ENCODE measurements at regions not wholly inside any gene's neighbourhood (a gene's known extent, or its start where the extent isn't known, plus 50 kb on each side); places are given as distances from the start of the nearest gene placed in this dataset.

DNA sequence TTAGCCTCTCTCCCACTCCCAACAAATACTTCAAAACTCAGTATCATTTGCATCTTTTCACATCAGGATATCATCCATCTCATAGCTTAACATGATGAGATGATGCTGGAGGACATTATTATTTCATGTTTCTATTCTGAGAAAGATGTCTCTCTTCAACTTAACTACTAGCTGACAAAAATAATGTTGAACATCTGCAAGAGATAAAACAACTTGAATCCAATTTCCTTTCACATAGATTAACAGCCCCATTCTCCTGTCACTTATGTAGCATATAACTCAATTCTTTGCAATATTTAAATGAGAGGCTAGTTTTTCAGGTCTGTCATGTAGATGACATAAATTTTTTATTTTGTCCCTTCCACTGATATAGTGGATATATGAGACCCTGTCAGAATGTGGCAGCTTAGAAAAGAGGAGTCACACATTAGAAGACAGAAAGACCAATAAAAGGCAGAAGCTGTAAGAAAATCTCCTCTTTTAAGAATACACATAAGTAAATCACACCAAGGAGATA, 239.2 kb upstream of the KIF2A start (continued):
- TF ChIP-seq, protein P1, sequence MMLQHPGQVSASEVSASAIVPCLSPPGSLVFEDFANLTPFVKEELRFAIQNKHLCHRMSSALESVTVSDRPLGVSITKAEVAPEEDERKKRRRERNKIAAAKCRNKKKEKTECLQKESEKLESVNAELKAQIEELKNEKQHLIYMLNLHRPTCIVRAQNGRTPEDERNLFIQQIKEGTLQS (IDR thresholded peaks at IDR 0.05), result no peak
- no peak for TF ChIP-seq HNF4G (IDR thresholded peaks at IDR 0.05)
- no peak for TF ChIP-seq JUND (IDR thresholded peaks at IDR 0.05)
- TF ChIP-seq, protein P2, sequence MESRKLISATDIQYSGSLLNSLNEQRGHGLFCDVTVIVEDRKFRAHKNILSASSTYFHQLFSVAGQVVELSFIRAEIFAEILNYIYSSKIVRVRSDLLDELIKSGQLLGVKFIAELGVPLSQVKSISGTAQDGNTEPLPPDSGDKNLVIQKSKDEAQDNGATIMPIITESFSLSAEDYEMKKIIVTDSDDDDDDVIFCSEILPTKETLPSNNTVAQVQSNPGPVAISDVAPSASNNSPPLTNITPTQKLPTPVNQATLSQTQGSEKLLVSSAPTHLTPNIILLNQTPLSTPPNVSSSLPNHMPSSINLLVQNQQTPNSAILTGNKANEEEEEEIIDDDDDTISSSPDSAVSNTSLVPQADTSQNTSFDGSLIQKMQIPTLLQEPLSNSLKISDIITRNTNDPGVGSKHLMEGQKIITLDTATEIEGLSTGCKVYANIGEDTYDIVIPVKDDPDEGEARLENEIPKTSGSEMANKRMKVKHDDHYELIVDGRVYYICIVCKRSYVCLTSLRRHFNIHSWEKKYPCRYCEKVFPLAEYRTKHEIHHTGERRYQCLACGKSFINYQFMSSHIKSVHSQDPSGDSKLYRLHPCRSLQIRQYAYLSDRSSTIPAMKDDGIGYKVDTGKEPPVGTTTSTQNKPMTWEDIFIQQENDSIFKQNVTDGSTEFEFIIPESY (IDR thresholded peaks at IDR 0.05), result no peak
- TF ChIP-seq SP1 (IDR thresholded peaks at IDR 0.05), result no peak
- no peak for TF ChIP-seq TAF1 (conservative IDR thresholded peaks at IDR 0.05)
- no peak for TF ChIP-seq YY1 (IDR thresholded peaks at IDR 0.05)
- no peak for TF ChIP-seq HNF4A (conservative IDR thresholded peaks at IDR 0.05)
- TF ChIP-seq, protein P3, sequence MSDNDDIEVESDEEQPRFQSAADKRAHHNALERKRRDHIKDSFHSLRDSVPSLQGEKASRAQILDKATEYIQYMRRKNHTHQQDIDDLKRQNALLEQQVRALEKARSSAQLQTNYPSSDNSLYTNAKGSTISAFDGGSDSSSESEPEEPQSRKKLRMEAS (IDR thresholded peaks at IDR 0.05), result no peak

DNA sequence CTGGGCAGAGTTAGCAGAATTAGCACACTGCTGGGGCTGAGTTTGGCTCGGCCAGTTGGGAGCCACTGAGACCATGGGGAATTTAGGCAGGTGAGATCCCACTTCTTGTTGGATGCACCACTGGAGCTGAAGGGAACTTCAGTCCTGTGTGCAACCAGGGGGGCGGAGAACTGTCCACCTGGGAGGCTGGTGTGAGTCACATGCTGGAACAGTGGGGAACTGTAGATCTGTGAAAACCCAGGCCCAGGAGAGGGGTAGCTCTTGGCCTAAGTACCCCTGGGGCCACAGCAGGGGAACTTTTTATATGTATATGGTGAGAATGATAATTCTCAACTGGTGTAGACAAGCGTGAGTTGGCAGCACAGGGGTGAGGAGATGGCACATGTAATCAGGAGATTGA, 237.5 kb upstream of the KIF2A start:
- Histone ChIP-seq H3K9ac (ENCODE audit: low read depth in 1 of 2, low read length in 2 of 2) (no peak overlapping the region), H3K27me3 (ENCODE audit: control insufficient read depth in 4 of 4, insufficient read depth in 4 of 4, low read length in 3 of 4) (peaks cover 0 to 3% (median 0%) of the 10 kb centered on the region in 4 donors), H3K36me3 (ENCODE audit: control insufficient read depth in 4 of 4, insufficient read depth in 3 of 4, low read depth in 1 of 4, low read length in 3 of 4) (no peaks in the 10 kb centered on the region), H3K4me1 (ENCODE audit: control insufficient read depth in 4 of 4, insufficient read depth in 4 of 4, low read length in 3 of 4) (no peaks in the 10 kb centered on the region), H3K9me3 (ENCODE audit: control insufficient read depth in 4 of 4, low read length in 3 of 4) (no peaks in the 10 kb centered on the region), H3K4me3 (ENCODE audit: low read depth in 1 of 3, low read length in 3 of 3) (no peak overlapping the region), H3K27ac (ENCODE audit: low read depth in 1 of 2, low read length in 2 of 2) (no peak overlapping the region)
- DNase-seq (ENCODE audit: low spot score), result no peak
- TF ChIP-seq, protein P4, sequence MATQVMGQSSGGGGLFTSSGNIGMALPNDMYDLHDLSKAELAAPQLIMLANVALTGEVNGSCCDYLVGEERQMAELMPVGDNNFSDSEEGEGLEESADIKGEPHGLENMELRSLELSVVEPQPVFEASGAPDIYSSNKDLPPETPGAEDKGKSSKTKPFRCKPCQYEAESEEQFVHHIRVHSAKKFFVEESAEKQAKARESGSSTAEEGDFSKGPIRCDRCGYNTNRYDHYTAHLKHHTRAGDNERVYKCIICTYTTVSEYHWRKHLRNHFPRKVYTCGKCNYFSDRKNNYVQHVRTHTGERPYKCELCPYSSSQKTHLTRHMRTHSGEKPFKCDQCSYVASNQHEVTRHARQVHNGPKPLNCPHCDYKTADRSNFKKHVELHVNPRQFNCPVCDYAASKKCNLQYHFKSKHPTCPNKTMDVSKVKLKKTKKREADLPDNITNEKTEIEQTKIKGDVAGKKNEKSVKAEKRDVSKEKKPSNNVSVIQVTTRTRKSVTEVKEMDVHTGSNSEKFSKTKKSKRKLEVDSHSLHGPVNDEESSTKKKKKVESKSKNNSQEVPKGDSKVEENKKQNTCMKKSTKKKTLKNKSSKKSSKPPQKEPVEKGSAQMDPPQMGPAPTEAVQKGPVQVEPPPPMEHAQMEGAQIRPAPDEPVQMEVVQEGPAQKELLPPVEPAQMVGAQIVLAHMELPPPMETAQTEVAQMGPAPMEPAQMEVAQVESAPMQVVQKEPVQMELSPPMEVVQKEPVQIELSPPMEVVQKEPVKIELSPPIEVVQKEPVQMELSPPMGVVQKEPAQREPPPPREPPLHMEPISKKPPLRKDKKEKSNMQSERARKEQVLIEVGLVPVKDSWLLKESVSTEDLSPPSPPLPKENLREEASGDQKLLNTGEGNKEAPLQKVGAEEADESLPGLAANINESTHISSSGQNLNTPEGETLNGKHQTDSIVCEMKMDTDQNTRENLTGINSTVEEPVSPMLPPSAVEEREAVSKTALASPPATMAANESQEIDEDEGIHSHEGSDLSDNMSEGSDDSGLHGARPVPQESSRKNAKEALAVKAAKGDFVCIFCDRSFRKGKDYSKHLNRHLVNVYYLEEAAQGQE (IDR thresholded peaks at IDR 0.05), result no peak
- TF ChIP-seq EGR1 (IDR thresholded peaks at IDR 0.05; ENCODE audit: low read depth in 2 of 2), result no peak
- TF ChIP-seq TAF1 (conservative IDR thresholded peaks at IDR 0.05), result no peak
- TF ChIP-seq FOXA2 (IDR thresholded peaks at IDR 0.05), result no peak
- TF ChIP-seq, protein P5, sequence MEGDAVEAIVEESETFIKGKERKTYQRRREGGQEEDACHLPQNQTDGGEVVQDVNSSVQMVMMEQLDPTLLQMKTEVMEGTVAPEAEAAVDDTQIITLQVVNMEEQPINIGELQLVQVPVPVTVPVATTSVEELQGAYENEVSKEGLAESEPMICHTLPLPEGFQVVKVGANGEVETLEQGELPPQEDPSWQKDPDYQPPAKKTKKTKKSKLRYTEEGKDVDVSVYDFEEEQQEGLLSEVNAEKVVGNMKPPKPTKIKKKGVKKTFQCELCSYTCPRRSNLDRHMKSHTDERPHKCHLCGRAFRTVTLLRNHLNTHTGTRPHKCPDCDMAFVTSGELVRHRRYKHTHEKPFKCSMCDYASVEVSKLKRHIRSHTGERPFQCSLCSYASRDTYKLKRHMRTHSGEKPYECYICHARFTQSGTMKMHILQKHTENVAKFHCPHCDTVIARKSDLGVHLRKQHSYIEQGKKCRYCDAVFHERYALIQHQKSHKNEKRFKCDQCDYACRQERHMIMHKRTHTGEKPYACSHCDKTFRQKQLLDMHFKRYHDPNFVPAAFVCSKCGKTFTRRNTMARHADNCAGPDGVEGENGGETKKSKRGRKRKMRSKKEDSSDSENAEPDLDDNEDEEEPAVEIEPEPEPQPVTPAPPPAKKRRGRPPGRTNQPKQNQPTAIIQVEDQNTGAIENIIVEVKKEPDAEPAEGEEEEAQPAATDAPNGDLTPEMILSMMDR (IDR thresholded peaks at IDR 0.05; ENCODE audit: low read depth, low read length, missing input control), result no peak
- no peak for TF ChIP-seq JUND (IDR thresholded peaks at IDR 0.05)
- TF ChIP-seq, protein P1 (IDR thresholded peaks at IDR 0.05), result no peak
- TF ChIP-seq, protein P3 (IDR thresholded peaks at IDR 0.05), result no peak
- no peak for TF ChIP-seq GABPA (IDR thresholded peaks at IDR 0.05 in 1 of 2, conservative IDR thresholded peaks at IDR 0.05 in 1 of 2)
- no peak for TF ChIP-seq RXRA (IDR thresholded peaks at IDR 0.05)
- TF ChIP-seq NR2F2 (IDR thresholded peaks at IDR 0.05), result no peak
- TF ChIP-seq, protein P2 (IDR thresholded peaks at IDR 0.05), result no peak
- no peak for TF ChIP-seq YY1 (IDR thresholded peaks at IDR 0.05)
- no peak for TF ChIP-seq RAD21 (IDR thresholded peaks at IDR 0.05)
- 71% methylated on average over 3 of the region's 3 CpGs for WGBS
